GM23338 (cell line): ENCODE measurements at regions not wholly inside any gene's neighbourhood (a gene's known extent, or its start where the extent isn't known, plus 50 kb on each side); places are given as distances from the start of the nearest gene placed in this dataset.

ENCODE experiments used
- ATAC-seq: fragments of 200-7000 bp; cut with Tn5 transposase; 3 replicates; pipeline ENCODE4 v1.9.1; 2020
- DNase-seq: peaks from one replicate; pipeline ENCODE4 v3.0.0-alpha.2; 2015; ENCODE audit warnings: low spot score
- H2AFZ ChIP-seq: fragments of 200-600 bp; sonication (generic); 2 replicates; pipeline ENCODE4 v1.8.0; 2016; ENCODE audit warnings: antibody characterized with exemption, mild to moderate bottlenecking, moderate library complexity
- H3F3A ChIP-seq: fragments of 200-600 bp; sonication (generic); replicated peaks from 2 replicates; pipeline ENCODE4 v1.8.0; 2017; ENCODE audit warnings: antibody characterized with exemption, mixed run types, low read depth
- H3K27ac ChIP-seq: fragments of 200-600 bp; sonication (generic); 2 replicates; pipeline ENCODE4 v1.6.1; 2016; ENCODE audit warnings: low read depth
- H3K27me3 ChIP-seq: fragments of 200-600 bp; sonication (generic); 2 replicates; pipeline ENCODE4 v1.8.0; 2016; ENCODE audit warnings: mild to moderate bottlenecking, mixed run types, moderate library complexity; ENCODE audit not compliant: insufficient read depth
- H3K36me3 ChIP-seq: fragments of 200-600 bp; sonication (generic); 2 replicates; pipeline ENCODE4 v1.8.0; 2016; ENCODE audit warnings: mild to moderate bottlenecking; ENCODE audit not compliant: insufficient read depth
- H3K4me1 ChIP-seq: fragments of 200-600 bp; sonication (generic); 2 replicates; pipeline ENCODE4 v1.8.0; 2016; ENCODE audit warnings: mild to moderate bottlenecking, moderate library complexity; ENCODE audit not compliant: insufficient read depth
- H3K4me2 ChIP-seq: fragments of 200-600 bp; sonication (generic); 2 replicates; pipeline ENCODE4 v1.7.1; 2017; ENCODE audit warnings: mixed run types
- H3K4me3 ChIP-seq: fragments of 200-600 bp; sonication (generic); 2 replicates; pipeline ENCODE4 v1.6.1; 2016; ENCODE audit warnings: mixed run types
- H3K79me2 ChIP-seq: fragments of 200-600 bp; sonication (generic); replicated peaks from 2 replicates; pipeline ENCODE4 v1.8.0; 2017; ENCODE audit warnings: mild to moderate bottlenecking; ENCODE audit not compliant: insufficient read depth
- H3K9me2 ChIP-seq: fragments of 200-600 bp; sonication (generic); 2 replicates; pipeline ENCODE4 v1.8.0; 2017; ENCODE audit not compliant: insufficient read depth
- H4K20me1 ChIP-seq: fragments of 200-600 bp; sonication (generic); replicated peaks from 2 replicates; pipeline ENCODE4 v1.8.0; 2017; ENCODE audit warnings: mild to moderate bottlenecking; ENCODE audit not compliant: insufficient read depth
- H3K27ac Mint-ChIP-seq: 2 replicates; pipeline ENCODE4 v1.8.0; 2020; ENCODE audit warnings: inconsistent platforms, mild to moderate bottlenecking, moderate library complexity, mixed read lengths
- H3K27me3 Mint-ChIP-seq: 3 replicates; pipeline ENCODE4 v1.8.0; 2022; ENCODE audit warnings: low read depth, mild to moderate bottlenecking, moderate library complexity, mixed read lengths, inconsistent platforms; ENCODE audit not compliant: insufficient read depth, poor library complexity
- H3K36me3 Mint-ChIP-seq: 3 replicates; pipeline ENCODE4 v1.8.0; 2021; ENCODE audit warnings: low read depth, mild to moderate bottlenecking, inconsistent platforms, moderate library complexity, mixed read lengths
- H3K4me1 Mint-ChIP-seq: 3 replicates; pipeline ENCODE4 v1.8.0; 2020; ENCODE audit warnings: mild to moderate bottlenecking, inconsistent platforms, mixed read lengths
- H3K4me3 Mint-ChIP-seq: 3 replicates; pipeline ENCODE4 v1.8.0; 2021; ENCODE audit warnings: moderate library complexity, mild to moderate bottlenecking, inconsistent platforms, mixed read lengths
- H3K9me3 Mint-ChIP-seq: 3 replicates; pipeline ENCODE4 v1.8.0; 2020; ENCODE audit warnings: moderate library complexity, mild to moderate bottlenecking, inconsistent platforms, mixed read lengths
- CREB1 ChIP-seq: fragments of 250-450 bp; sonication (Bioruptor Pico); IDR thresholded peaks from 2 replicates; pipeline ENCODE4 v1.5.0; 2020; ENCODE audit warnings: low read depth, mild to moderate bottlenecking, moderate library complexity
- EZH2 ChIP-seq: fragments of 200-600 bp; sonication (generic); IDR thresholded peaks from one replicate; pipeline ENCODE4 v1.8.0; 2017; ENCODE audit warnings: antibody characterized with exemption, mild to moderate bottlenecking, low read depth; ENCODE audit not compliant: unreplicated experiment
- STAT1 ChIP-seq: IDR thresholded peaks from one replicate; pipeline ENCODE4 v1.6.1; 2016; ENCODE audit warnings: antibody characterized with exemption; ENCODE audit not compliant: unreplicated experiment
- ZNF114 ChIP-seq: fragments of 250-450 bp; sonication (Bioruptor Pico); IDR thresholded peaks from 2 replicates; pipeline ENCODE4 v1.5.0; 2020; ENCODE audit warnings: mild to moderate bottlenecking, moderate library complexity
- TF ChIP-seq, protein P1 (sequence below): fragments of 250-450 bp; sonication (Bioruptor Pico); IDR thresholded peaks from 2 replicates; pipeline ENCODE4 v1.5.0; 2020; ENCODE audit warnings: mild to moderate bottlenecking, moderate library complexity
- TF ChIP-seq, protein P2 (sequence below): IDR thresholded peaks from 2 replicates; pipeline ENCODE4 v1.6.1; 2016; ENCODE audit warnings: antibody characterized with exemption
- TF ChIP-seq, protein P3 (sequence below): IDR thresholded peaks from one replicate; pipeline ENCODE4 v1.6.1; 2018; ENCODE audit warnings: antibody characterized with exemption; ENCODE audit not compliant: unreplicated experiment

DNA sequence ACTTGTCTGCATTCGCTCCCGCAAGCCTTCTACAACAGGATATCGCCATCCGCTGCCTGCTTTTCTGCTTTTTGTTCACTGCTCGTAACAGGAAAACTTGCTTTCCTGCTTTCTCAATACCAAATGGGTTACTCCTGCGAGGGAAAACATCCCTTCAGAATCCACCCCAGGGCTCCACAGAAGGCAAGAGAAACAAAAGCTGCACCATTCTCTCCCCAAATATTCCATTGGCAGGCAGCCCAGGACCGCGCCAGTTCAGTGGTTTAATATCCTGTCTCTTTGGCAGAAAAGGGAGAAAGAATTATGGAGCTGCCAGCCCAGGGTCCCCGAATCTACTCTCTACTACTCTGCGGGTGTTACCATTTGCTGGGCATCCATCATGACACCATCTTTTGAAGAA is 84.7 kb upstream of the DOCK9 start (continued):
- TF ChIP-seq, protein P1, sequence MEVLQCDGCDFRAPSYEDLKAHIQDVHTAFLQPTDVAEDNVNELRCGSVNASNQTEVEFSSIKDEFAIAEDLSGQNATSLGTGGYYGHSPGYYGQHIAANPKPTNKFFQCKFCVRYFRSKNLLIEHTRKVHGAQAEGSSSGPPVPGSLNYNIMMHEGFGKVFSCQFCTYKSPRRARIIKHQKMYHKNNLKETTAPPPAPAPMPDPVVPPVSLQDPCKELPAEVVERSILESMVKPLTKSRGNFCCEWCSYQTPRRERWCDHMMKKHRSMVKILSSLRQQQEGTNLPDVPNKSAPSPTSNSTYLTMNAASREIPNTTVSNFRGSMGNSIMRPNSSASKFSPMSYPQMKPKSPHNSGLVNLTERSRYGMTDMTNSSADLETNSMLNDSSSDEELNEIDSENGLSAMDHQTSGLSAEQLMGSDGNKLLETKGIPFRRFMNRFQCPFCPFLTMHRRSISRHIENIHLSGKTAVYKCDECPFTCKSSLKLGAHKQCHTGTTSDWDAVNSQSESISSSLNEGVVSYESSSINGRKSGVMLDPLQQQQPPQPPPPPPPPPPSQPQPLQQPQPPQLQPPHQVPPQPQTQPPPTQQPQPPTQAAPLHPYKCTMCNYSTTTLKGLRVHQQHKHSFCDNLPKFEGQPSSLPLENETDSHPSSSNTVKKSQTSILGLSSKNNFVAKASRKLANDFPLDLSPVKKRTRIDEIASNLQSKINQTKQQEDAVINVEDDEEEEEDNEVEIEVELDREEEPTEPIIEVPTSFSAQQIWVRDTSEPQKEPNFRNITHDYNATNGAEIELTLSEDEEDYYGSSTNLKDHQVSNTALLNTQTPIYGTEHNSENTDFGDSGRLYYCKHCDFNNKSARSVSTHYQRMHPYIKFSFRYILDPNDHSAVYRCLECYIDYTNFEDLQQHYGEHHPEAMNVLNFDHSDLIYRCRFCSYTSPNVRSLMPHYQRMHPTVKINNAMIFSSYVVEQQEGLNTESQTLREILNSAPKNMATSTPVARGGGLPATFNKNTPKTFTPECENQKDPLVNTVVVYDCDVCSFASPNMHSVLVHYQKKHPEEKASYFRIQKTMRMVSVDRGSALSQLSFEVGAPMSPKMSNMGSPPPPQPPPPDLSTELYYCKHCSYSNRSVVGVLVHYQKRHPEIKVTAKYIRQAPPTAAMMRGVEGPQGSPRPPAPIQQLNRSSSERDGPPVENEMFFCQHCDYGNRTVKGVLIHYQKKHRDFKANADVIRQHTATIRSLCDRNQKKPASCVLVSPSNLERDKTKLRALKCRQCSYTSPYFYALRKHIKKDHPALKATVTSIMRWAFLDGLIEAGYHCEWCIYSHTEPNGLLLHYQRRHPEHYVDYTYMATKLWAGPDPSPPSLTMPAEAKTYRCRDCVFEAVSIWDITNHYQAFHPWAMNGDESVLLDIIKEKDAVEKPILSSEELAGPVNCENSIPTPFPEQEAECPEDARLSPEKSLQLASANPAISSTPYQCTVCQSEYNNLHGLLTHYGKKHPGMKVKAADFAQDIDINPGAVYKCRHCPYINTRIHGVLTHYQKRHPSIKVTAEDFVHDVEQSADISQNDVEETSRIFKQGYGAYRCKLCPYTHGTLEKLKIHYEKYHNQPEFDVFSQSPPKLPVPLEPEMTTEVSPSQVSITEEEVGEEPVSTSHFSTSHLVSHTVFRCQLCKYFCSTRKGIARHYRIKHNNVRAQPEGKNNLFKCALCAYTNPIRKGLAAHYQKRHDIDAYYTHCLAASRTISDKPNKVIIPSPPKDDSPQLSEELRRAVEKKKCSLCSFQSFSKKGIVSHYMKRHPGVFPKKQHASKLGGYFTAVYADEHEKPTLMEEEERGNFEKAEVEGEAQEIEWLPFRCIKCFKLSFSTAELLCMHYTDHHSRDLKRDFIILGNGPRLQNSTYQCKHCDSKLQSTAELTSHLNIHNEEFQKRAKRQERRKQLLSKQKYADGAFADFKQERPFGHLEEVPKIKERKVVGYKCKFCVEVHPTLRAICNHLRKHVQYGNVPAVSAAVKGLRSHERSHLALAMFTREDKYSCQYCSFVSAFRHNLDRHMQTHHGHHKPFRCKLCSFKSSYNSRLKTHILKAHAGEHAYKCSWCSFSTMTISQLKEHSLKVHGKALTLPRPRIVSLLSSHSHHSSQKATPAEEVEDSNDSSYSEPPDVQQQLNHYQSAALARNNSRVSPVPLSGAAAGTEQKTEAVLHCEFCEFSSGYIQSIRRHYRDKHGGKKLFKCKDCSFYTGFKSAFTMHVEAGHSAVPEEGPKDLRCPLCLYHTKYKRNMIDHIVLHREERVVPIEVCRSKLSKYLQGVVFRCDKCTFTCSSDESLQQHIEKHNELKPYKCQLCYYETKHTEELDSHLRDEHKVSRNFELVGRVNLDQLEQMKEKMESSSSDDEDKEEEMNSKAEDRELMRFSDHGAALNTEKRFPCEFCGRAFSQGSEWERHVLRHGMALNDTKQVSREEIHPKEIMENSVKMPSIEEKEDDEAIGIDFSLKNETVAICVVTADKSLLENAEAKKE (CRISPR knock-in tag) = no peak
- TF ChIP-seq, protein P2, sequence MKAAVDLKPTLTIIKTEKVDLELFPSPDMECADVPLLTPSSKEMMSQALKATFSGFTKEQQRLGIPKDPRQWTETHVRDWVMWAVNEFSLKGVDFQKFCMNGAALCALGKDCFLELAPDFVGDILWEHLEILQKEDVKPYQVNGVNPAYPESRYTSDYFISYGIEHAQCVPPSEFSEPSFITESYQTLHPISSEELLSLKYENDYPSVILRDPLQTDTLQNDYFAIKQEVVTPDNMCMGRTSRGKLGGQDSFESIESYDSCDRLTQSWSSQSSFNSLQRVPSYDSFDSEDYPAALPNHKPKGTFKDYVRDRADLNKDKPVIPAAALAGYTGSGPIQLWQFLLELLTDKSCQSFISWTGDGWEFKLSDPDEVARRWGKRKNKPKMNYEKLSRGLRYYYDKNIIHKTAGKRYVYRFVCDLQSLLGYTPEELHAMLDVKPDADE = no peak

DNA sequence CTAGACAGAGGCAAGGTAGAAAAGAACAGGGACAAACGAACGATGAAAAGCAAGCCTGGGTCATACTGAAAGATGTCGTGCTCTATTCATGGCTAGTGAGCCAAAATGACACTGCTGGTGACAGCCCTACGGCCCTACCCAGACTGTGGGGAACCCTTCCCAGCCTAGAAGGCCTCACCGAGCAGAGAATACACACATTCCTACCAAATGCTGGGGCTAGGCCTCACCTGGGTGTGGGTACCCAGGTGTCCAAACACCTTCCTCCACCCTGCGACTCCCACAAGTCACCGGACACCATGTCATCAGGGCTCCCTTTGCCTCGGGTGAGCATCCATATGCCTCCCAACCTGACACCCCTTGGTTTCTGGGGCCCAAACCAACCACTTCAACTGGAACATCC is 85.3 kb upstream of the DOCK9 start:
- peaks cover 4% of the 10 kb centered on the region; the same call in 1 of the 2 replicates for H3K79me2 ChIP-seq
- Mint-ChIP-seq H3K4me3 (no peak overlapping the region), H3K27me3 (peaks cover 5% of the 10 kb centered on the region)
- TF ChIP-seq STAT1 (no peak), ZNF114 (CRISPR knock-in tag) (no peak), EZH2 (no peak), CREB1 (no peak)
- TF ChIP-seq, protein P2 = no peak
- TF ChIP-seq, protein P3, sequence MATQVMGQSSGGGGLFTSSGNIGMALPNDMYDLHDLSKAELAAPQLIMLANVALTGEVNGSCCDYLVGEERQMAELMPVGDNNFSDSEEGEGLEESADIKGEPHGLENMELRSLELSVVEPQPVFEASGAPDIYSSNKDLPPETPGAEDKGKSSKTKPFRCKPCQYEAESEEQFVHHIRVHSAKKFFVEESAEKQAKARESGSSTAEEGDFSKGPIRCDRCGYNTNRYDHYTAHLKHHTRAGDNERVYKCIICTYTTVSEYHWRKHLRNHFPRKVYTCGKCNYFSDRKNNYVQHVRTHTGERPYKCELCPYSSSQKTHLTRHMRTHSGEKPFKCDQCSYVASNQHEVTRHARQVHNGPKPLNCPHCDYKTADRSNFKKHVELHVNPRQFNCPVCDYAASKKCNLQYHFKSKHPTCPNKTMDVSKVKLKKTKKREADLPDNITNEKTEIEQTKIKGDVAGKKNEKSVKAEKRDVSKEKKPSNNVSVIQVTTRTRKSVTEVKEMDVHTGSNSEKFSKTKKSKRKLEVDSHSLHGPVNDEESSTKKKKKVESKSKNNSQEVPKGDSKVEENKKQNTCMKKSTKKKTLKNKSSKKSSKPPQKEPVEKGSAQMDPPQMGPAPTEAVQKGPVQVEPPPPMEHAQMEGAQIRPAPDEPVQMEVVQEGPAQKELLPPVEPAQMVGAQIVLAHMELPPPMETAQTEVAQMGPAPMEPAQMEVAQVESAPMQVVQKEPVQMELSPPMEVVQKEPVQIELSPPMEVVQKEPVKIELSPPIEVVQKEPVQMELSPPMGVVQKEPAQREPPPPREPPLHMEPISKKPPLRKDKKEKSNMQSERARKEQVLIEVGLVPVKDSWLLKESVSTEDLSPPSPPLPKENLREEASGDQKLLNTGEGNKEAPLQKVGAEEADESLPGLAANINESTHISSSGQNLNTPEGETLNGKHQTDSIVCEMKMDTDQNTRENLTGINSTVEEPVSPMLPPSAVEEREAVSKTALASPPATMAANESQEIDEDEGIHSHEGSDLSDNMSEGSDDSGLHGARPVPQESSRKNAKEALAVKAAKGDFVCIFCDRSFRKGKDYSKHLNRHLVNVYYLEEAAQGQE = no peak

More for the DNA sequence above, 85.3 kb upstream of the DOCK9 start:
- Mint-ChIP-seq H3K27ac (no peak overlapping the region), H3K9me3 (no peaks in the 10 kb centered on the region), H3K4me1 (peaks cover 17% of the 10 kb centered on the region), H3K36me3 (no peaks in the 10 kb centered on the region; the same call in 2 of the 3 replicates)
- Histone ChIP-seq H4K20me1 (no peaks in the 10 kb centered on the region), H3K4me1 (no peaks in the 10 kb centered on the region), H3K4me3 (no peak overlapping the region), H2AFZ (no peak overlapping the region), H3K27ac (no peak overlapping the region), H3K36me3 (0 out of 2 replicates have a peak, but pooled peaks cover 6% of the 10 kb centered on the region), H3F3A (no peaks in the 10 kb centered on the region), H3K27me3 (no peaks in the 10 kb centered on the region), H3K9me2 (peaks cover 17% of the 10 kb centered on the region), H3K4me2 (no peak overlapping the region)
- DNase-seq (no peak), ATAC-seq (no peak)
